Activated naive CD4-positive, alpha-beta T cell treated with anti-CD3 and anti-CD28 coated beads, Interleukin-2, amount 50 U/mL, for 24 hours (primary cell): ENCODE measurements at regions not wholly inside any gene's neighbourhood (a gene's known extent, or its start where the extent isn't known, plus 50 kb on each side); places are given as distances from the start of the nearest gene placed in this dataset.
A peak's percentile ranks its signal among the peaks of the same experiment; 100 is the strongest.

Source experiments
- H3K27ac Mint-ChIP-seq: one replicate; pipeline ENCODE4 v1.8.0; 2021; ENCODE audit warnings: mild to moderate bottlenecking, mixed read lengths
- H3K27me3 Mint-ChIP-seq: one replicate; pipeline ENCODE4 v1.8.0; 2021; ENCODE audit warnings: mixed read lengths
- H3K36me3 Mint-ChIP-seq: one replicate; pipeline ENCODE4 v1.8.0; 2021; ENCODE audit warnings: mixed read lengths
- H3K4me1 Mint-ChIP-seq: one replicate; pipeline ENCODE4 v1.8.0; 2021; ENCODE audit warnings: mixed read lengths
- H3K4me3 Mint-ChIP-seq: one replicate; pipeline ENCODE4 v1.8.0; 2021; ENCODE audit warnings: mild to moderate bottlenecking, mixed read lengths
- H3K9me3 Mint-ChIP-seq: one replicate; pipeline ENCODE4 v1.8.0; 2021; ENCODE audit warnings: mixed read lengths

- peaks cover 5% of the 10 kb centered on the region for H3K36me3 Mint-ChIP-seq
Measured at GRCh38 chr15:31477301-31477700, 150.7 kb downstream of the KLF13 start.

GRCh38 chr15:31477851-31478701 is 151.4 kb downstream of the KLF13 start:
- Mint-ChIP-seq H3K9me3 (peaks cover 6% of the 10 kb centered on the region), H3K4me3 (no peak overlapping the region), H3K36me3 (peaks cover 5% of the 10 kb centered on the region), H3K4me1 (peaks cover 68% of the 10 kb centered on the region), H3K27ac (peak overlapping the region; percentile 21), H3K27me3 (no peaks in the 10 kb centered on the region)

More at GRCh38 chr15:31477301-31477700, 150.7 kb downstream of the KLF13 start:
- no peaks in the 10 kb centered on the region for H3K27me3 Mint-ChIP-seq
- H3K27ac Mint-ChIP-seq, result peak overlapping the region; percentile 35
- H3K4me3 Mint-ChIP-seq, result no peak overlapping the region
- peaks cover 68% of the 10 kb centered on the region for H3K4me1 Mint-ChIP-seq
- peaks cover 6% of the 10 kb centered on the region for H3K9me3 Mint-ChIP-seq

- peaks cover 5% of the 10 kb centered on the region for H3K36me3 Mint-ChIP-seq
- H3K27me3 Mint-ChIP-seq, result no peaks in the 10 kb centered on the region
- peaks cover 62% of the 10 kb centered on the region for H3K4me1 Mint-ChIP-seq
- H3K9me3 Mint-ChIP-seq, result peaks cover 6% of the 10 kb centered on the region
- no peak overlapping the region for H3K27ac Mint-ChIP-seq
- H3K4me3 Mint-ChIP-seq, result no peak overlapping the region
Measured at GRCh38 chr15:31478702-31479221, 152.1 kb downstream of the KLF13 start.

GRCh38 chr15:31480356-31481025 is 153.9 kb downstream of the KLF13 start:
- Mint-ChIP-seq H3K36me3 (peaks cover 2% of the 10 kb centered on the region), H3K4me3 (no peak overlapping the region), H3K27ac (no peak overlapping the region), H3K9me3 (no peaks in the 10 kb centered on the region), H3K4me1 (peaks cover 54% of the 10 kb centered on the region), H3K27me3 (peaks cover 1% of the 10 kb centered on the region)

- H3K4me3 Mint-ChIP-seq, result no peak overlapping the region
- H3K4me1 Mint-ChIP-seq, result peaks cover 52% of the 10 kb centered on the region
- no peak overlapping the region for H3K27ac Mint-ChIP-seq
- peaks cover 2% of the 10 kb centered on the region for H3K36me3 Mint-ChIP-seq
- H3K9me3 Mint-ChIP-seq, result no peaks in the 10 kb centered on the region
- H3K27me3 Mint-ChIP-seq, result peaks cover 1% of the 10 kb centered on the region
Measured at GRCh38 chr15:31481142-31481541, 154.5 kb downstream of the KLF13 start.

- peaks cover 2% of the 10 kb centered on the region for H3K36me3 Mint-ChIP-seq
- H3K27me3 Mint-ChIP-seq, result peaks cover 1% of the 10 kb centered on the region
Measured at GRCh38 chr15:31482122-31482922, 155.7 kb downstream of the KLF13 start.

GRCh38 chr15:31483053-31483985 is 156.7 kb downstream of the KLF13 start:
- H3K4me1 Mint-ChIP-seq, result peaks cover 63% of the 10 kb centered on the region
- peak overlapping the region; percentile 95 for H3K27ac Mint-ChIP-seq

More at GRCh38 chr15:31482122-31482922, 155.7 kb downstream of the KLF13 start:
- peaks cover 56% of the 10 kb centered on the region for H3K4me1 Mint-ChIP-seq
- H3K9me3 Mint-ChIP-seq, result no peaks in the 10 kb centered on the region
- peak overlapping the region; percentile 95 for H3K27ac Mint-ChIP-seq
- H3K4me3 Mint-ChIP-seq, result peak overlapping the region; percentile 92

GRCh38 chr15:31483986-31484951 is 157.6 kb downstream of the KLF13 start:
- Mint-ChIP-seq H3K36me3 (no peaks in the 10 kb centered on the region), H3K4me1 (peaks cover 63% of the 10 kb centered on the region), H3K9me3 (no peaks in the 10 kb centered on the region), H3K27me3 (peaks cover 1% of the 10 kb centered on the region), H3K4me3 (peak overlapping the region; percentile 90), H3K27ac (peak overlapping the region; percentile 71)

More at GRCh38 chr15:31483053-31483985, 156.7 kb downstream of the KLF13 start:
- Mint-ChIP-seq H3K27me3 (peaks cover 1% of the 10 kb centered on the region), H3K36me3 (no peaks in the 10 kb centered on the region), H3K9me3 (no peaks in the 10 kb centered on the region), H3K4me3 (peak overlapping the region; percentile 92)

GRCh38 chr15:31484986-31485385 is 158.4 kb downstream of the KLF13 start:
- Mint-ChIP-seq H3K36me3 (no peaks in the 10 kb centered on the region), H3K27ac (peak overlapping the region; percentile 71), H3K27me3 (peaks cover 1% of the 10 kb centered on the region), H3K9me3 (no peaks in the 10 kb centered on the region), H3K4me3 (peak overlapping the region; percentile 90), H3K4me1 (peaks cover 60% of the 10 kb centered on the region)

GRCh38 chr15:31485431-31485830 is 158.8 kb downstream of the KLF13 start:
- peaks cover 60% of the 10 kb centered on the region for H3K4me1 Mint-ChIP-seq
- no peak overlapping the region for H3K27ac Mint-ChIP-seq
- H3K36me3 Mint-ChIP-seq, result no peaks in the 10 kb centered on the region
- H3K27me3 Mint-ChIP-seq, result peaks cover 1% of the 10 kb centered on the region
- H3K4me3 Mint-ChIP-seq, result no peak overlapping the region
- H3K9me3 Mint-ChIP-seq, result no peaks in the 10 kb centered on the region

GRCh38 chr15:31485911-31486461 is 159.4 kb downstream of the KLF13 start:
- H3K36me3 Mint-ChIP-seq, result no peaks in the 10 kb centered on the region
- no peak overlapping the region for H3K27ac Mint-ChIP-seq
- no peak overlapping the region for H3K4me3 Mint-ChIP-seq
- H3K9me3 Mint-ChIP-seq, result no peaks in the 10 kb centered on the region
- peaks cover 1% of the 10 kb centered on the region for H3K27me3 Mint-ChIP-seq
- H3K4me1 Mint-ChIP-seq, result peaks cover 54% of the 10 kb centered on the region

GRCh38 chr15:31486506-31486905 is 159.9 kb downstream of the KLF13 start:
- peaks cover 50% of the 10 kb centered on the region for H3K4me1 Mint-ChIP-seq
- H3K4me3 Mint-ChIP-seq, result no peak overlapping the region
- H3K9me3 Mint-ChIP-seq, result no peaks in the 10 kb centered on the region
- H3K27ac Mint-ChIP-seq, result no peak overlapping the region
- peaks cover 3% of the 10 kb centered on the region for H3K36me3 Mint-ChIP-seq
- H3K27me3 Mint-ChIP-seq, result peaks cover 1% of the 10 kb centered on the region

GRCh38 chr15:31486906-31487695 is 160.5 kb downstream of the KLF13 start:
- Mint-ChIP-seq H3K36me3 (peaks cover 5% of the 10 kb centered on the region), H3K27me3 (peaks cover 1% of the 10 kb centered on the region), H3K4me1 (peaks cover 45% of the 10 kb centered on the region), H3K4me3 (no peak overlapping the region), H3K27ac (no peak overlapping the region), H3K9me3 (no peaks in the 10 kb centered on the region)
